ENCODE measurements at regions not wholly inside any gene's neighbourhood (a gene's known extent, or its start where the extent isn't known, plus 50 kb on each side); places are given as distances from the start of the nearest gene placed in this dataset.

- CTCF ChIA-PET (ENCODE audit: low intra/inter-chr PET ratio): no interaction called here
- Histone ChIP-seq H3K9ac (ENCODE audit: insufficient read depth in 1 of 2, low read depth in 2 of 2, low read length in 2 of 2) (no peak overlapping the region), H3K79me2 (ENCODE audit: control insufficient read depth, insufficient read depth, low read length) (peaks cover 88% of the 10 kb centered on the region), H3K27ac (ENCODE audit: extremely low read depth, low read depth, low read length) (no peak overlapping the region), H3K4me1 (replicated peaks in 1 of 2; ENCODE audit: control insufficient read depth in 2 of 2, insufficient read depth in 2 of 2, low read length in 2 of 2) (peaks cover 0 to 5% of the 10 kb centered on the region in 2 experiments; a peak in 2 of 5 replicates), H3K9me3 (replicated peaks; ENCODE audit: control insufficient read depth, insufficient read depth, low read depth, low read length) (no peaks in the 10 kb centered on the region), H3K4me2 (ENCODE audit: insufficient read depth, low read length) (no peak overlapping the region), H3K36me3 (ENCODE audit: control insufficient read depth, insufficient read depth, low read length) (peaks cover 33% of the 10 kb centered on the region), H4K20me1 (replicated peaks; ENCODE audit: control insufficient read depth, insufficient read depth, low read length) (peaks cover 16% of the 10 kb centered on the region), H2AFZ (ENCODE audit: low read depth, low read length) (no peak overlapping the region), H3K9me1 (ENCODE audit: control insufficient read depth, insufficient read depth, low read length) (no peaks in the 10 kb centered on the region), H3K4me3 (no peak overlapping the region), H3K27me3 (ENCODE audit: control insufficient read depth in 2 of 2, insufficient read depth in 2 of 2, low read length in 2 of 2) (no peaks in the 10 kb centered on the region)
- POLR2A ChIA-PET: interaction anchor here (0.7 to 2.1 kb wide), 4 partner anchors 10 to 100 kb away, joined by 3 to 11 read pairs (median 6); no protein-coding TSS in a partner anchor
- ATAC-seq: no peak
- in situ Hi-C loops (cut with MboI) (no loop called here), intact Hi-C loops (cut with micrococcal nuclease) (no loop called here)
- BruUV-seq (replicated peaks): no TSS peak
- FAIRE-seq: no peak
- no peak for DNase-seq (ENCODE audit: extremely low read depth in 1 of 4, low spot score in 3 of 4)
- TF ChIP-seq TCF15 (CRISPR knock-in tag; IDR thresholded peaks at IDR 0.05) (no peak), DNMT1 (IDR thresholded peaks at IDR 0.05) (no peak), ZNF512 (tag; IDR thresholded peaks at IDR 0.05) (peak; percentile 98), EZH2 (IDR thresholded peaks at IDR 0.05; ENCODE audit: borderline replicate concordance, low read depth, low read length) (no peak), THRA (IDR thresholded peaks at IDR 0.05) (no peak), POU5F1 (IDR thresholded peaks at IDR 0.05; ENCODE audit: borderline replicate concordance, low read depth, low read length, partially characterized antibody) (no peak), PML (IDR thresholded peaks at IDR 0.05; ENCODE audit: low read length) (no peak), HINFP (tag; conservative IDR thresholded peaks at IDR 0.05; ENCODE audit: low read depth) (no peak), SRF (CRISPR knock-in tag; IDR thresholded peaks at IDR 0.05) (no peak), THRB (CRISPR knock-in tag; conservative IDR thresholded peaks at IDR 0.05) (0 out of 2 replicates have a peak, but pooled peaks have one; percentile 17), RHOXF2B (CRISPR knock-in tag; conservative IDR thresholded peaks at IDR 0.05) (no peak), LEF1 (IDR thresholded peaks at IDR 0.05) (no peak), MAFG (tag; conservative IDR thresholded peaks at IDR 0.05) (no peak), ZNF224 (CRISPR knock-in tag; IDR thresholded peaks at IDR 0.05) (no peak), HBP1 (CRISPR knock-in tag; IDR thresholded peaks at IDR 0.05) (0 out of 2 replicates have a peak, but pooled peaks have one; percentile 54), MCM3 (IDR thresholded peaks at IDR 0.05) (no peak), PTBP1 (IDR thresholded peaks at IDR 0.05; ENCODE audit: low read depth, low read length) (no peak)
Observed at GRCh38 chr7:145795132-145795531, 321.5 kb upstream of the CNTNAP2 start.

Measured in K562 (cell line).